Fibroblast of lung (primary cell): ENCODE measurements at regions not wholly inside any gene's neighbourhood (a gene's known extent, or its start where the extent isn't known, plus 50 kb on each side); places are given as distances from the start of the nearest gene placed in this dataset.
A peak's percentile ranks its signal among the peaks of the same experiment; 100 is the strongest.

Experiments used
- DNase-seq, 2 donors: peaks; one replicate each; pipeline versions ENCODE4 v3.0.0 to v3.0.0-alpha.2; 2010; ENCODE audit warnings: low read depth in 2 of 2
- H2AFZ ChIP-seq: 2 replicates; pipeline ENCODE4 v1.5.1; 2012; ENCODE audit warnings: low read length, control low read depth, inconsistent platforms
- H3K27ac ChIP-seq: 2 replicates; pipeline ENCODE4 v1.5.1; 2011; ENCODE audit warnings: low read length, control low read depth; ENCODE audit not compliant: insufficient read depth
- H3K27me3 ChIP-seq: 2 replicates; pipeline ENCODE4 v1.5.1; 2011; ENCODE audit warnings: mild to moderate bottlenecking, low read length; ENCODE audit not compliant: control insufficient read depth, insufficient read depth
- H3K36me3 ChIP-seq: 2 replicates; pipeline ENCODE4 v1.5.1; 2011; ENCODE audit warnings: low read length; ENCODE audit not compliant: control insufficient read depth, insufficient read depth
- H3K4me1 ChIP-seq: 2 replicates; pipeline ENCODE4 v1.5.1; 2011; ENCODE audit warnings: low read length; ENCODE audit not compliant: control insufficient read depth, insufficient read depth; ENCODE audit errors: extremely low read depth
- H3K4me2 ChIP-seq: 2 replicates; pipeline ENCODE4 v1.5.1; 2011; ENCODE audit warnings: low read length, control low read depth; ENCODE audit not compliant: insufficient read depth; ENCODE audit errors: extremely low read depth
- H3K4me3 ChIP-seq, 4 experiments: fragments of 200-600 bp in 1 of 4; sonication (generic) in 1 of 4; replicated peaks in 1 of 4; 2 replicates each; pipeline ENCODE4 v1.5.1; 2011 to 2016; ENCODE audit warnings: low read length in 4 of 4, low read depth in 3 of 4, mild to moderate bottlenecking in 3 of 4, control low read depth in 2 of 4, inconsistent platforms in 1 of 4, mixed read lengths in 1 of 4; ENCODE audit not compliant: insufficient read depth in 1 of 4; ENCODE audit errors: control extremely low read depth in 1 of 4
- H3K79me2 ChIP-seq: 2 replicates; pipeline ENCODE4 v1.5.1; 2012; ENCODE audit warnings: mild to moderate bottlenecking, low read length, inconsistent platforms; ENCODE audit not compliant: control insufficient read depth, insufficient read depth
- H3K9ac ChIP-seq: 2 replicates; pipeline ENCODE4 v1.5.1; 2011; ENCODE audit warnings: mild to moderate bottlenecking, low read length, control low read depth; ENCODE audit not compliant: insufficient read depth
- H3K9me3 ChIP-seq: 2 replicates; pipeline ENCODE4 v1.5.1; 2012; ENCODE audit warnings: low read depth, low read length; ENCODE audit not compliant: control insufficient read depth, insufficient read depth
- H4K20me1 ChIP-seq: 2 replicates; pipeline ENCODE4 v1.5.1; 2011; ENCODE audit warnings: low read length; ENCODE audit not compliant: control insufficient read depth, insufficient read depth; ENCODE audit errors: extremely low read depth
- CTCF ChIP-seq, 2 donors: IDR thresholded peaks in 1 of 2; conservative IDR thresholded peaks in 1 of 2; 1 replicate in 1 of 2; 2 replicates in 1 of 2; pipeline ENCODE4 v1.5.1; 2011 to 2012; ENCODE audit warnings: low read length in 2 of 2, control low read depth in 1 of 2, inconsistent platforms in 1 of 2, low read depth in 1 of 2, mild to moderate bottlenecking in 1 of 2
- EZH2 ChIP-seq: IDR thresholded peaks from 2 replicates; pipeline ENCODE4 v1.5.1; 2012; ENCODE audit warnings: low read length, control low read depth, mild to moderate bottlenecking; ENCODE audit errors: missing control alignments

GRCh38 chr5:77853353-77853907 is 77.3 kb upstream of the TBCA start:
- H3K27ac ChIP-seq: no peak overlapping the region
- peaks cover 2% of the 10 kb centered on the region for H3K4me1 ChIP-seq
- no peaks in the 10 kb centered on the region for H4K20me1 ChIP-seq
- H3K4me3 ChIP-seq: no peak overlapping the region
- H3K79me2 ChIP-seq: no peaks in the 10 kb centered on the region
- no peak overlapping the region for H3K4me2 ChIP-seq
- no peaks in the 10 kb centered on the region for H3K27me3 ChIP-seq
- DNase-seq: no peak
- H3K9me3 ChIP-seq: no peaks in the 10 kb centered on the region
- no peak for TF ChIP-seq EZH2
- TF ChIP-seq CTCF (conservative IDR thresholded peaks at IDR 0.05 in 1 of 2, IDR thresholded peaks at IDR 0.05 in 1 of 2; ENCODE audit: low read depth in 1 of 2, low read length in 2 of 2): no peak
- H3K9ac ChIP-seq: no peak overlapping the region
- no peaks in the 10 kb centered on the region for H3K36me3 ChIP-seq
- H2AFZ ChIP-seq: no peak overlapping the region

- no peak for TF ChIP-seq EZH2
- Histone ChIP-seq H3K9ac (no peak overlapping the region), H3K4me3 (peak overlapping the region; percentile 24 to 73 (median 54))
Observed at GRCh38 chr5:77852514-77853352, 76.6 kb upstream of the TBCA start.

GRCh38 chr5:77852068-77852513 is 76.0 kb upstream of the TBCA start:
- peak overlapping the region; percentile 24 to 73 (median 54) for H3K4me3 ChIP-seq
- peaks cover 2% of the 10 kb centered on the region for H3K4me1 ChIP-seq
- H3K27ac ChIP-seq: no peak overlapping the region
- peak overlapping the region; percentile 55 for H3K4me2 ChIP-seq
- no peaks in the 10 kb centered on the region for H4K20me1 ChIP-seq
- peak overlapping the region; percentile 96 for H2AFZ ChIP-seq
- H3K27me3 ChIP-seq: no peaks in the 10 kb centered on the region
- no peaks in the 10 kb centered on the region for H3K9me3 ChIP-seq
- H3K9ac ChIP-seq: peak overlapping the region; percentile 38
- peak in 1 of 2 donors; percentile 14 for DNase-seq
- no peaks in the 10 kb centered on the region for H3K36me3 ChIP-seq
- no peak for TF ChIP-seq EZH2
- no peak for TF ChIP-seq CTCF (conservative IDR thresholded peaks at IDR 0.05 in 1 of 2, IDR thresholded peaks at IDR 0.05 in 1 of 2; ENCODE audit: low read depth in 1 of 2, low read length in 2 of 2)
- H3K79me2 ChIP-seq: no peaks in the 10 kb centered on the region

More at GRCh38 chr5:77852514-77853352, 76.6 kb upstream of the TBCA start:
- Histone ChIP-seq H3K4me2 (peak overlapping the region; percentile 60), H3K27ac (no peak overlapping the region), H3K9me3 (no peaks in the 10 kb centered on the region), H2AFZ (peak overlapping the region; percentile 96), H3K79me2 (no peaks in the 10 kb centered on the region), H4K20me1 (no peaks in the 10 kb centered on the region), H3K4me1 (peaks cover 2% of the 10 kb centered on the region), H3K36me3 (no peaks in the 10 kb centered on the region), H3K27me3 (no peaks in the 10 kb centered on the region)
- peak; percentile 71 to 80 for DNase-seq
